D341Med (cell line): ENCODE measurements at regions not wholly inside any gene's neighbourhood (a gene's known extent, or its start where the extent isn't known, plus 50 kb on each side); places are given as distances from the start of the nearest gene placed in this dataset.

Experiments
- DNase-seq: peaks from one replicate; pipeline ENCODE4 v3.0.0; 2012; ENCODE audit warnings: low spot score

- no peak for DNase-seq
These were observed 1312.3 kb upstream of the PIK3C3 start for GRCh38 chr18:40642692-40643229.

GRCh38 chr18:40631319-40631718, 1323.7 kb upstream of the PIK3C3 start:
- no peak for DNase-seq

- no peak for DNase-seq
These were observed 1324.5 kb upstream of the PIK3C3 start for GRCh38 chr18:40630496-40630895.

GRCh38 chr18:40624959-40625358, 1330.1 kb upstream of the PIK3C3 start:
- peak; percentile 44 for DNase-seq

- no peak for DNase-seq
These were observed 1341.3 kb upstream of the PIK3C3 start for GRCh38 chr18:40613721-40614120.

GRCh38 chr18:40612356-40612755, 1342.7 kb upstream of the PIK3C3 start:
- no peak for DNase-seq

- DNase-seq = no peak
These were observed 1346.8 kb upstream of the PIK3C3 start for GRCh38 chr18:40608226-40608625.

- no peak for DNase-seq
These were observed 1347.4 kb upstream of the PIK3C3 start for GRCh38 chr18:40607542-40608148.

- no peak for DNase-seq
These were observed 1348.0 kb upstream of the PIK3C3 start for GRCh38 chr18:40606996-40607395.

GRCh38 chr18:40583671-40584070, 1371.4 kb upstream of the PIK3C3 start:
- DNase-seq = no peak

GRCh38 chr18:40582105-40582504, 1372.9 kb upstream of the PIK3C3 start:
- no peak for DNase-seq

- no peak for DNase-seq
These were observed 1377.1 kb upstream of the PIK3C3 start for GRCh38 chr18:40577981-40578365.

- no peak for DNase-seq
These were observed 1377.6 kb upstream of the PIK3C3 start for GRCh38 chr18:40577239-40577980.

GRCh38 chr18:40576507-40577115, 1378.4 kb upstream of the PIK3C3 start:
- DNase-seq = no peak

GRCh38 chr18:40570615-40571014, 1384.4 kb upstream of the PIK3C3 start:
- DNase-seq = no peak

- no peak for DNase-seq
These were observed 1385.4 kb upstream of the PIK3C3 start for GRCh38 chr18:40569605-40570004.

- no peak for DNase-seq
These were observed 1388.6 kb upstream of the PIK3C3 start for GRCh38 chr18:40566510-40566844.

- no peak for DNase-seq
These were observed 1389.1 kb upstream of the PIK3C3 start for GRCh38 chr18:40565805-40566509.

GRCh38 chr18:40559556-40559955, 1395.5 kb upstream of the PIK3C3 start:
- no peak for DNase-seq

GRCh38 chr18:40558706-40559392, 1396.2 kb upstream of the PIK3C3 start:
- DNase-seq = no peak

GRCh38 chr18:40555914-40556313, 1399.1 kb upstream of the PIK3C3 start:
- no peak for DNase-seq

GRCh38 chr18:40553029-40553428, 1402.0 kb upstream of the PIK3C3 start:
- DNase-seq = no peak
